RWPE2 (cell line): ENCODE measurements at regions not wholly inside any gene's neighbourhood (a gene's known extent, or its start where the extent isn't known, plus 50 kb on each side); places are given as distances from the start of the nearest gene placed in this dataset.
"Not testable (repeated sequence)": the region's sequence is repeated elsewhere in the genome, so short reads cannot be mapped to it uniquely, and the experiment has no call there.

ENCODE experiments used
- ATAC-seq: fragments of 200-7000 bp; cut with Tn5 transposase; 3 replicates; pipeline ENCODE4 v1.9.1; 2021; ENCODE audit warnings: low read depth
- DNase-seq: peaks from one replicate; pipeline ENCODE4 v3.0.0-alpha.2; 2020; ENCODE audit warnings: low spot score
- H3K27ac ChIP-seq: fragments of 450-650 bp; 2 replicates; pipeline ENCODE4 v1.5.1; 2017; ENCODE audit warnings: mild to moderate bottlenecking; ENCODE audit not compliant: poor library complexity, severe bottlenecking
- H3K27me3 ChIP-seq: fragments of 250-450 bp; sonication (Bioruptor Pico); 2 replicates; pipeline ENCODE4 v1.5.1; 2021; ENCODE audit warnings: mild to moderate bottlenecking, moderate library complexity; ENCODE audit not compliant: insufficient read depth, poor library complexity, severe bottlenecking
- H3K36me3 ChIP-seq: fragments of 250-450 bp; sonication (Bioruptor Pico); 2 replicates; pipeline ENCODE4 v1.5.1; 2020; ENCODE audit warnings: low read depth, mild to moderate bottlenecking, moderate library complexity
- H3K4me1 ChIP-seq: fragments of 250-450 bp; sonication (Bioruptor Pico); 2 replicates; pipeline ENCODE4 v1.5.1; 2021; ENCODE audit warnings: mild to moderate bottlenecking, moderate library complexity; ENCODE audit not compliant: insufficient read depth, poor library complexity, severe bottlenecking
- H3K4me3 ChIP-seq: fragments of 250-450 bp; sonication (Bioruptor Pico); 2 replicates; pipeline ENCODE4 v1.5.1; 2021; ENCODE audit warnings: mild to moderate bottlenecking, moderate library complexity; ENCODE audit not compliant: severe bottlenecking
- H3K9me3 ChIP-seq: fragments of 250-450 bp; sonication (Bioruptor Pico); 2 replicates; pipeline ENCODE4 v1.5.1; 2021; ENCODE audit warnings: mild to moderate bottlenecking, moderate library complexity; ENCODE audit not compliant: severe bottlenecking
- CTCF ChIP-seq: fragments of 450-650 bp; IDR thresholded peaks from one replicate; pipeline ENCODE4 v1.5.1; 2017; ENCODE audit warnings: mild to moderate bottlenecking, moderate library complexity; ENCODE audit not compliant: poor library complexity, severe bottlenecking

DNA sequence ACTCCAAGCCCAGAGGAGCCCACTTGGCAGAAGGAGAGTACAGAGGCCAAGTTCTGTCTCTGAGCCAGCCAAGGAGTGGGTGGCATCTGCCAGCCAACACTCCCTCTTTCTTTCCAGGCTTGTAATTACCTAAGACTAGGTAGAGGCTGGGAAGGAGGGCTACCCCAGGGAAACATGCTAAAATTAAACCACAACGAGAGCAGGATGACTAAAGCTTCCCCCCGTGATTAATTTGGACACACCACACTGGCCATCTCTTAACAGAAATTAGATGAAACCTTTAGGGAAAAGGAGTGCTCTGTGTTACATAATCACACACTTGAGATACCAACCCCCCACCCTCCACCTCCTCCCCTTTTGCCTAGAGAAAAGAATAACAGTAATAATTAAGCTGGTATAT lies 102.1 kb upstream of the ZC3H12A start:
- no peak overlapping the region for H3K4me3 ChIP-seq
- no peaks in the 10 kb centered on the region for H3K4me1 ChIP-seq
- H3K27me3 ChIP-seq: no peaks in the 10 kb centered on the region
- H3K9me3 ChIP-seq: no peaks in the 10 kb centered on the region
- ATAC-seq (no peak), DNase-seq (no peak)
- no peak overlapping the region for H3K27ac ChIP-seq
- H3K36me3 ChIP-seq: no peaks in the 10 kb centered on the region
- TF ChIP-seq CTCF: no peak

GRCh38 chr1:37372711-37373110 lies 101.7 kb upstream of the ZC3H12A start:
- TF ChIP-seq CTCF: no peak
- H3K4me3 ChIP-seq: no peak overlapping the region
- no peaks in the 10 kb centered on the region for H3K27me3 ChIP-seq
- no peaks in the 10 kb centered on the region for H3K9me3 ChIP-seq
- H3K36me3 ChIP-seq: no peaks in the 10 kb centered on the region
- ATAC-seq: no peak
- no peak for DNase-seq
- H3K4me1 ChIP-seq: no peaks in the 10 kb centered on the region
- no peak overlapping the region for H3K27ac ChIP-seq

- no peaks in the 10 kb centered on the region for H3K36me3 ChIP-seq
- ATAC-seq: no peak
Measured at GRCh38 chr1:37373413-37373812, 101.0 kb upstream of the ZC3H12A start.

GRCh38 chr1:37380546-37380945 lies 93.8 kb upstream of the ZC3H12A start:
- not testable (repeated sequence) for H3K27me3 ChIP-seq, ATAC-seq, H3K36me3 ChIP-seq, H3K4me3 ChIP-seq, H3K4me1 ChIP-seq, H3K27ac ChIP-seq, DNase-seq, H3K9me3 ChIP-seq

More at GRCh38 chr1:37373413-37373812, 101.0 kb upstream of the ZC3H12A start:
- H3K27ac ChIP-seq: no peak overlapping the region
- TF ChIP-seq CTCF: no peak
- H3K9me3 ChIP-seq: no peaks in the 10 kb centered on the region
- no peaks in the 10 kb centered on the region for H3K27me3 ChIP-seq
- no peaks in the 10 kb centered on the region for H3K4me1 ChIP-seq
- DNase-seq: no peak
- H3K4me3 ChIP-seq: no peak overlapping the region

DNA sequence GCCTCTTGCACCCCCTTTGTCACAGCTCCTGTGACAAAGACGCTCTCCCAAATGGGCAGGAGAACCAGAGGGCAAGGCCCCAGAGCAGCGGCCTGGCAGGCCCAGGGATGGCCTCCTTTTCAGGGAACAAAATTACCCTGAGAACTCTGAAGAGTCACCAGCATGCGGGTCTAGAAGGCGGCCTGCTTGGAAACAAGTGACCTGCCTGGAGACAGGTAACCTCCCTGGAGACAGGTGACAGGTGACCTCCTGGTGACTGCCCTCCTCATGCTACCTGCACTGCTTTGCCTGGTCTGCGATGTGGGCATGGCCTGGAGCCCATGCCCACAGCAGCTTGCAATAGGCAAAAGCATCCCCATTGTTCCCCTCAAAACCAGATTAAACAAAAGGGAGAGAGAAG lies 86.5 kb upstream of the ZC3H12A start:
- Histone ChIP-seq H3K27me3 (no peaks in the 10 kb centered on the region), H3K4me1 (no peaks in the 10 kb centered on the region), H3K4me3 (no peak overlapping the region), H3K36me3 (no peaks in the 10 kb centered on the region), H3K9me3 (no peaks in the 10 kb centered on the region), H3K27ac (no peak overlapping the region)
- ATAC-seq: no peak
- DNase-seq: no peak
- no peak for TF ChIP-seq CTCF
